ENCODE measurements at regions not wholly inside any gene's neighbourhood (a gene's known extent, or its start where the extent isn't known, plus 50 kb on each side); places are given as distances from the start of the nearest gene placed in this dataset.

DNA sequence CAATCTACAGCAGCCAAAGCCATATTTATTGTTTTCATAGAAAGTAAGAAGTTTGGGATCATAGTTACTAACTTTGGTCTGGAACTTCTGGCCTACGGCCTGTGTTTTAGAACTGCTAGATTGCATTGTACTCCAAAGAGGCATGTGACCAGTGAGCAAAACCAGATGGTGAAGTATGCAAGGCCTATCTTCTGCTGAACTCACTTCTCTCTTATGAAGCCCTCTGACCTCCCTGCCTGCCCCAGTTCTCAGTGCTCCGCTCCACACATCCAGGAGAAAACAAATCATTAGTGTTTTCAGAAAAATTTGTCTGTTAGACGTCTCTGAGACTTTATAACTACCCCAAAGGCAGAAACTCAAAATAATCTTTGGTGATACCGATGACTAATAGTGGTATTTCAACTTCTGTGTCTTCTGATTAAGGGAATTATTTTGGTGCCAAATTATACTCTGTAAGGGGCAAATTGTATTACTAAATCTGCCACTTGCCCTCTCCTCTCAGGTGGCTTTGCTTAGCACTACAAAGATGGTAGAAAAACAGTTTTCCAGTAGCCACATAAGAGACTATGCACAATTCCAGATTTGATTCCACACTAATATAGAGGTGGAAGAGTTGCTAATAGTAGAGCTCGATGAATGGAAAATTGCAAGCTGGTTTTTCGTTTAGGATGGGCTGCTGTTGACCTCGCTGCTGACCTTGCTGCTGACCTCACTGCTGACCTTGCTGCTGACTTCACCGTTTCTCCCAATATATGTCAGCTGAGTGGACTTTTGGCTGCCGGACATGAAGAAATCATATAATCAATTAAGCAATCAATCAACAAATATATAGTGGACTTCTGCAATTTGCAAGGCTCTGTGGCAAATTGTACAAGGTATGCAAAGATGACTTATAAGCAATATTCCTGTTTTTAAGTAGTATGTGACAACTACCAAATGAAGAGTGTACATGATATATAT is 147.5 kb downstream of the KITLG start:
- Histone ChIP-seq H3K36me3 (ENCODE audit: insufficient read depth, low read length) (no peaks in the 10 kb centered on the region), H3K27ac (ENCODE audit: low read length) (no peak overlapping the region), H3K4me3 (ENCODE audit: low read depth in 1 of 2, low read length in 2 of 2) (no peak overlapping the region), H3K27me3 (ENCODE audit: insufficient read depth, low read length, poor library complexity) (peaks cover 3% of the 10 kb centered on the region), H4K20me1 (ENCODE audit: insufficient read depth, low read length) (no peaks in the 10 kb centered on the region), H3K4me1 (ENCODE audit: insufficient read depth, low read length) (no peaks in the 10 kb centered on the region), H3K4me2 (ENCODE audit: insufficient read depth, low read length) (no peak overlapping the region), H3K79me2 (ENCODE audit: insufficient read depth, low read length) (no peaks in the 10 kb centered on the region), H2AFZ (ENCODE audit: low read depth, low read length) (no peak overlapping the region), H3K9me3 (ENCODE audit: insufficient read depth, low read length, severe bottlenecking) (no peaks in the 10 kb centered on the region), H3K9ac (ENCODE audit: low read depth, low read length) (no peak overlapping the region)
- no peak for TF ChIP-seq EZH2 (IDR thresholded peaks at IDR 0.05; ENCODE audit: borderline replicate concordance, low read depth, low read length, severe bottlenecking)
- TF ChIP-seq, protein P1, sequence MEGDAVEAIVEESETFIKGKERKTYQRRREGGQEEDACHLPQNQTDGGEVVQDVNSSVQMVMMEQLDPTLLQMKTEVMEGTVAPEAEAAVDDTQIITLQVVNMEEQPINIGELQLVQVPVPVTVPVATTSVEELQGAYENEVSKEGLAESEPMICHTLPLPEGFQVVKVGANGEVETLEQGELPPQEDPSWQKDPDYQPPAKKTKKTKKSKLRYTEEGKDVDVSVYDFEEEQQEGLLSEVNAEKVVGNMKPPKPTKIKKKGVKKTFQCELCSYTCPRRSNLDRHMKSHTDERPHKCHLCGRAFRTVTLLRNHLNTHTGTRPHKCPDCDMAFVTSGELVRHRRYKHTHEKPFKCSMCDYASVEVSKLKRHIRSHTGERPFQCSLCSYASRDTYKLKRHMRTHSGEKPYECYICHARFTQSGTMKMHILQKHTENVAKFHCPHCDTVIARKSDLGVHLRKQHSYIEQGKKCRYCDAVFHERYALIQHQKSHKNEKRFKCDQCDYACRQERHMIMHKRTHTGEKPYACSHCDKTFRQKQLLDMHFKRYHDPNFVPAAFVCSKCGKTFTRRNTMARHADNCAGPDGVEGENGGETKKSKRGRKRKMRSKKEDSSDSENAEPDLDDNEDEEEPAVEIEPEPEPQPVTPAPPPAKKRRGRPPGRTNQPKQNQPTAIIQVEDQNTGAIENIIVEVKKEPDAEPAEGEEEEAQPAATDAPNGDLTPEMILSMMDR (IDR thresholded peaks at IDR 0.05; ENCODE audit: borderline replicate concordance, extremely low read depth, low read length, poor library complexity, severe bottlenecking): no peak
- ATAC-seq (ENCODE audit: insufficient read depth, low read depth) (no peak), DNase-seq (no peak)

DNA sequence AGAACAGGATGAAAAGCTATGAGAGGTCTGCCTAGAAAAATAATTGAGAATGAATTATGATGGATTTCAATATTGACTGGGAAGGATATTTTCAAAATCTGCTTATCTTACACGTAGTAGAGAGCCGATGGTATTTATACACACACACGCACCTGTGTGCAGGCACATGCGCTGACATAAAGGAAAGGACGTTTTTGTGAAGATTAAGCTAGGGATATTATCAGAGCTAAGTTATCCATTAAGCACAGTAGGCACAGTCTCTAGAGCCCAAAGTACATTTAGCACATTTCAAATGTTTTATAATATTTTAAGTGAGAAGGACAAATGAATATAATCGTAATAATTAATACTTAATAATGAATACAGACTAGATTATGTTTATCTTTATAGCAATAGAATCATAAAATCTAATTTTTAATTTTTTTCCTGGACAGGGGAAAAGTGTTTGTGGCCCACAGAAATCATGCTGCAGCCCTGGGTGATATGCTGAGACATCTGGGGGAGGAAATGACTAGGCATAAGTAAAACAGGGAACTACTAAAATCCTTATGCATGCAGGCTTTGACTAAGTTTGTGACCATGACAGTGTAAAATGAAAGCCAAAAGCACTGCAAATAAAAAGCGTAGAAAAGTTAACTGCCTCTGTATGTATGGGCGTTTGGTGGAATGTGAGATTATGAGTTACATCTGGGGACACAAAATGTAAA is 146.1 kb downstream of the KITLG start:
- Histone ChIP-seq H3K4me1 (ENCODE audit: insufficient read depth, low read length) (no peaks in the 10 kb centered on the region), H3K4me3 (ENCODE audit: low read depth in 1 of 2, low read length in 2 of 2) (no peak overlapping the region), H3K27ac (ENCODE audit: low read length) (no peak overlapping the region), H3K4me2 (ENCODE audit: insufficient read depth, low read length) (no peak overlapping the region), H3K9ac (ENCODE audit: low read depth, low read length) (no peak overlapping the region), H2AFZ (ENCODE audit: low read depth, low read length) (no peak overlapping the region), H3K79me2 (ENCODE audit: insufficient read depth, low read length) (no peaks in the 10 kb centered on the region), H3K36me3 (ENCODE audit: insufficient read depth, low read length) (no peaks in the 10 kb centered on the region), H4K20me1 (ENCODE audit: insufficient read depth, low read length) (no peaks in the 10 kb centered on the region), H3K27me3 (ENCODE audit: insufficient read depth, low read length, poor library complexity) (peaks cover 3% of the 10 kb centered on the region), H3K9me3 (ENCODE audit: insufficient read depth, low read length, severe bottlenecking) (no peaks in the 10 kb centered on the region)
- ATAC-seq (ENCODE audit: insufficient read depth, low read depth) (no peak), DNase-seq (no peak)
- TF ChIP-seq, protein P1 (IDR thresholded peaks at IDR 0.05; ENCODE audit: borderline replicate concordance, extremely low read depth, low read length, poor library complexity, severe bottlenecking): no peak
- TF ChIP-seq EZH2 (IDR thresholded peaks at IDR 0.05; ENCODE audit: borderline replicate concordance, low read depth, low read length, severe bottlenecking): no peak

DNA sequence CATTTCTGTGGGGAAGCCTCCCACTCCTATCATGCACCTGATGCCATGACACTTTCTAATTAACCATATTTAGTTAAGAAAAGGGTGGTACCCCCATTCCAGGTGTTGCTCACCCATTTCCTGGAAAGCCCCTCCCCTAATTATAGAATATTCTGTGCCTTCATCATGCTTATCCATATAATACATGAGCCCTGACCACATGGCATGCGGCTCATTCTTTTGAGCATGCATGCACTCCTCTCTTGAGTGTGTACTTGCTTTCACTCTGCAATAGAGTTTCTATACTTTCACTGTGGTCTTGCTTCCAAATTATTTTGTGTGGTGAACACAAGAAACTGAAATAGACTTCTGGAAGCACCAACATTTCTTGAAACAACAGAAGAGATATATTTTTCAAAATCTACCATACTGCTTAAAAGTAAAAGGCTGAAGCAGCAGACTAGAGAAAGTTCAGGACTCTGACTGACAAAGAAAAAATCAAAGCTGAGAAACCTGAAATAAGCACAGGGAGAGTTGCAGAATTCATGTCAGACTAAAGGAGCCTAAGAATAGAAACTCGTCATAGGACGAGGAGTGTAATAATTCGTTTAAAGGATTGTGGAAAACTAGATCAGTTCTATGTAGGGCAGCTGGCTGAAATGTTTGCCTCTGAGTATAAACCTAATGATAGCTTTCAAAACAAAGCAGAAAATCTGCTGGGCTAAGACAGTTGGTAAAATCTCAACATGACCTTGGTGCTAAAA is 144.8 kb downstream of the KITLG start:
- H3K9me3 ChIP-seq (ENCODE audit: insufficient read depth, low read length, severe bottlenecking): no peaks in the 10 kb centered on the region
- H3K4me2 ChIP-seq (ENCODE audit: insufficient read depth, low read length): no peak overlapping the region
- no peak for ATAC-seq (ENCODE audit: insufficient read depth, low read depth)
- no peaks in the 10 kb centered on the region for H4K20me1 ChIP-seq (ENCODE audit: insufficient read depth, low read length)
- no peak overlapping the region for H2AFZ ChIP-seq (ENCODE audit: low read depth, low read length)
- no peaks in the 10 kb centered on the region for H3K4me1 ChIP-seq (ENCODE audit: insufficient read depth, low read length)
- H3K79me2 ChIP-seq (ENCODE audit: insufficient read depth, low read length): no peaks in the 10 kb centered on the region
- TF ChIP-seq, protein P1 (IDR thresholded peaks at IDR 0.05; ENCODE audit: borderline replicate concordance, extremely low read depth, low read length, poor library complexity, severe bottlenecking): no peak
- no peak for TF ChIP-seq EZH2 (IDR thresholded peaks at IDR 0.05; ENCODE audit: borderline replicate concordance, low read depth, low read length, severe bottlenecking)
- no peak overlapping the region for H3K9ac ChIP-seq (ENCODE audit: low read depth, low read length)
- no peak overlapping the region for H3K4me3 ChIP-seq (ENCODE audit: low read depth in 1 of 2, low read length in 2 of 2)
- no peak overlapping the region for H3K27ac ChIP-seq (ENCODE audit: low read length)
- H3K27me3 ChIP-seq (ENCODE audit: insufficient read depth, low read length, poor library complexity): peaks cover 3% of the 10 kb centered on the region
- no peaks in the 10 kb centered on the region for H3K36me3 ChIP-seq (ENCODE audit: insufficient read depth, low read length)
- no peak for DNase-seq

Data from DND-41 (cell line).